HepG2 (cell line): ENCODE measurements at regions not wholly inside any gene's neighbourhood (a gene's known extent, or its start where the extent isn't known, plus 50 kb on each side); places are given as distances from the start of the nearest gene placed in this dataset.

Experiments used
- EZH2 ChIP-seq: conservative IDR thresholded peaks from 2 replicates; pipeline ENCODE4 v1.6.1; 2012; ENCODE audit warnings: mild to moderate bottlenecking, low read depth, low read length, moderate library complexity
- ZNF318 ChIP-seq: sonication (generic); formaldehyde crosslinking; IDR thresholded peaks from 2 replicates; pipeline ENCODE4 v1.4.0; 2020; ENCODE audit warnings: mild to moderate bottlenecking, missing genetic modification reagents
- ZNF343 ChIP-seq: sonication (generic); formaldehyde crosslinking; IDR thresholded peaks from 2 replicates; pipeline ENCODE4 v1.4.0; 2020; ENCODE audit warnings: mild to moderate bottlenecking, missing genetic modification reagents

- TF ChIP-seq ZNF318 (no peak), EZH2 (no peak), ZNF343 (CRISPR knock-in tag) (no peak)
Observed at GRCh38 chrX:70998411-70999027, 67.6 kb upstream of the SLC7A3 start.
